Endothelial cell of umbilical vein (primary cell): ENCODE measurements at regions not wholly inside any gene's neighbourhood (a gene's known extent, or its start where the extent isn't known, plus 50 kb on each side); places are given as distances from the start of the nearest gene placed in this dataset.

ENCODE experiments used
- BruUV-seq: library from RNA; stranded (reverse); fragments of 400-500 nt; replicated peaks from 2 replicates; lab custom pipeline; 2021; lab: Mats Ljungman, UMichigan
- CTCF ChIA-PET: fragments of 300-600, 350-600 bp; sonication (Branson Sonifier 250); formaldehyde crosslinking; loops from one replicate; lab custom pipeline; 2021; ENCODE audit warnings: antibody characterized with exemption, inconsistent platforms; lab: Charles Lee
- POLR2A ChIA-PET: fragments of 300-600, 350-600 bp; sonication (Branson Sonifier 250); formaldehyde crosslinking; loops from one replicate; lab custom pipeline; 2021; ENCODE audit warnings: antibody characterized with exemption, inconsistent platforms; lab: Charles Lee
- DNase-seq: peaks from one replicate; pipeline ENCODE4 v3.0.0-alpha.2; 2011; ENCODE audit warnings: low read depth, low spot score
- FAIRE-seq: peaks from 2 replicates; lab custom pipeline; 2011; peaks lifted over from hg19 to GRCh38; lab: Jason Lieb, UNC
- H2AFZ ChIP-seq: 2 replicates; pipeline ENCODE4 v1.6.0; 2012; ENCODE audit warnings: low read depth, low read length, control low read depth, inconsistent platforms
- H3K27ac ChIP-seq: 2 replicates; pipeline ENCODE4 v1.5.1; 2011; ENCODE audit warnings: low read depth, mild to moderate bottlenecking, control low read depth, low read length, moderate library complexity; ENCODE audit not compliant: insufficient read depth
- H3K27me3 ChIP-seq, 2 experiments: 2 replicates each; pipeline versions ENCODE4 v1.6.0 to v1.6.1; 2011; ENCODE audit warnings: low read length in 2 of 2, mixed read lengths in 1 of 2; ENCODE audit not compliant: control insufficient read depth in 2 of 2, insufficient read depth in 2 of 2
- H3K36me3 ChIP-seq, 2 experiments: 2 replicates in 1 of 2; 3 replicates in 1 of 2; pipeline ENCODE4 v1.5.1; 2011; ENCODE audit warnings: low read length in 2 of 2, mild to moderate bottlenecking in 1 of 2, moderate library complexity in 1 of 2; ENCODE audit not compliant: control insufficient read depth in 2 of 2, insufficient read depth in 2 of 2; ENCODE audit errors: extremely low read depth in 1 of 2
- H3K4me1 ChIP-seq: 3 replicates; pipeline ENCODE4 v1.5.1; 2011; ENCODE audit warnings: mild to moderate bottlenecking, low read length; ENCODE audit not compliant: control insufficient read depth, insufficient read depth; ENCODE audit errors: extremely low read depth
- H3K4me2 ChIP-seq: 2 replicates; pipeline ENCODE4 v1.6.1; 2011; ENCODE audit warnings: low read length, control low read depth, mixed read lengths; ENCODE audit not compliant: insufficient read depth
- H3K4me3 ChIP-seq, 3 experiments: fragments of 200-600 bp in 1 of 3; sonication (generic), shearing (Covaris generic) in 1 of 3; replicated peaks in 1 of 3; 2 replicates each; pipeline ENCODE4 v1.5.1; 2011 to 2016; ENCODE audit warnings: control low read depth in 3 of 3, low read length in 3 of 3, mild to moderate bottlenecking in 2 of 3, inconsistent platforms in 1 of 3, low read depth in 1 of 3, moderate library complexity in 1 of 3; ENCODE audit not compliant: insufficient read depth in 1 of 3
- H3K79me2 ChIP-seq: 2 replicates; pipeline ENCODE4 v1.6.0; 2012; ENCODE audit warnings: low read length, inconsistent platforms; ENCODE audit not compliant: control insufficient read depth, insufficient read depth
- H3K9ac ChIP-seq: replicated peaks from 2 replicates; pipeline ENCODE3; 2011; ENCODE audit warnings: low read length, control low read depth; ENCODE audit not compliant: insufficient read depth; ENCODE audit errors: extremely low read depth
- H3K9me1 ChIP-seq: replicated peaks from 3 replicates; pipeline ENCODE4 v1.6.0; 2011; ENCODE audit warnings: mild to moderate bottlenecking, low read length; ENCODE audit not compliant: control insufficient read depth, insufficient read depth; ENCODE audit errors: extremely low read depth
- H3K9me3 ChIP-seq: replicated peaks from 2 replicates; pipeline ENCODE4 v1.5.1; 2012; ENCODE audit warnings: low read length, inconsistent platforms; ENCODE audit not compliant: control insufficient read depth, insufficient read depth
- H4K20me1 ChIP-seq: replicated peaks from 2 replicates; pipeline ENCODE3; 2011; ENCODE audit warnings: mild to moderate bottlenecking, low read length; ENCODE audit not compliant: control insufficient read depth, insufficient read depth; ENCODE audit errors: extremely low read depth
- EZH2 ChIP-seq: IDR thresholded peaks from 2 replicates; pipeline ENCODE4 v1.6.1; 2012; ENCODE audit warnings: borderline replicate concordance, low read depth, mild to moderate bottlenecking, moderate library complexity, low read length, inconsistent platforms; ENCODE audit not compliant: severe bottlenecking
- FOS ChIP-seq: IDR thresholded peaks from 2 replicates; pipeline ENCODE4 v1.6.1; 2011; ENCODE audit warnings: mild to moderate bottlenecking, low read length, moderate library complexity, borderline replicate concordance; ENCODE audit not compliant: insufficient read depth
- GATA2 ChIP-seq: IDR thresholded peaks from 2 replicates; pipeline ENCODE4 v1.7.0; 2011; ENCODE audit warnings: low read depth, mild to moderate bottlenecking, moderate library complexity, mixed read lengths, low read length; ENCODE audit not compliant: insufficient read length, insufficient read depth
- JUN ChIP-seq: IDR thresholded peaks from 2 replicates; pipeline ENCODE4 v1.6.1; 2011; ENCODE audit warnings: borderline replicate concordance, low read depth; ENCODE audit not compliant: insufficient read length, insufficient read depth
- MYC ChIP-seq: IDR thresholded peaks from one replicate; pipeline ENCODE4 v1.6.1; 2011; ENCODE audit warnings: mild to moderate bottlenecking, low read depth, low read length
- POLR2A ChIP-seq: IDR thresholded peaks from 2 replicates; pipeline ENCODE4 v1.6.1; 2012; ENCODE audit warnings: low read depth, mild to moderate bottlenecking, control low read depth, low read length
- POLR2AphosphoS5 ChIP-seq: IDR thresholded peaks from 2 replicates; pipeline ENCODE4 v1.6.1; 2012; ENCODE audit warnings: low read depth, mild to moderate bottlenecking, control low read depth, low read length, moderate library complexity; ENCODE audit not compliant: insufficient read depth
- dilution Hi-C: fragments of 300-500 bp; cut with MboI; formaldehyde crosslinking; loops from one replicate; pipeline ENCODE4 v1.15.0; 2019; ENCODE audit warnings: low sequenced_read_pairs; ENCODE audit not compliant: extremely low pct_ligation_motif_present
- intact Hi-C: fragments of 100-400 bp; cut with micrococcal nuclease; formaldehyde crosslinking; loops from one replicate; pipeline ENCODE4 v1.10.0; 2022
- TF ChIP-seq, protein P1 (sequence below): IDR thresholded peaks from 2 replicates; pipeline ENCODE4 v1.6.1; 2011; ENCODE audit not compliant: insufficient read depth, insufficient read length
- TF ChIP-seq, protein P2 (sequence below), 2 donors: IDR thresholded peaks; 1 replicate in 1 of 2; 2 replicates in 1 of 2; pipeline ENCODE4 v1.5.1; 2011; ENCODE audit warnings: low read length in 2 of 2, mild to moderate bottlenecking in 2 of 2, moderate library complexity in 2 of 2, control low read depth in 1 of 2, inconsistent platforms in 1 of 2, low read depth in 1 of 2; ENCODE audit not compliant: insufficient read depth in 1 of 2; ENCODE audit errors: extremely low read depth in 1 of 2

GRCh38 chr2:143939626-143940330 lies 580.1 kb downstream of the ZEB2 start:
- TF ChIP-seq, protein P1, sequence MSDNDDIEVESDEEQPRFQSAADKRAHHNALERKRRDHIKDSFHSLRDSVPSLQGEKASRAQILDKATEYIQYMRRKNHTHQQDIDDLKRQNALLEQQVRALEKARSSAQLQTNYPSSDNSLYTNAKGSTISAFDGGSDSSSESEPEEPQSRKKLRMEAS: no peak
- TF ChIP-seq FOS (no peak), POLR2A (no peak), JUN (no peak), EZH2 (no peak), POLR2AphosphoS5 (no peak), MYC (no peak), GATA2 (no peak)
- TF ChIP-seq, protein P2, sequence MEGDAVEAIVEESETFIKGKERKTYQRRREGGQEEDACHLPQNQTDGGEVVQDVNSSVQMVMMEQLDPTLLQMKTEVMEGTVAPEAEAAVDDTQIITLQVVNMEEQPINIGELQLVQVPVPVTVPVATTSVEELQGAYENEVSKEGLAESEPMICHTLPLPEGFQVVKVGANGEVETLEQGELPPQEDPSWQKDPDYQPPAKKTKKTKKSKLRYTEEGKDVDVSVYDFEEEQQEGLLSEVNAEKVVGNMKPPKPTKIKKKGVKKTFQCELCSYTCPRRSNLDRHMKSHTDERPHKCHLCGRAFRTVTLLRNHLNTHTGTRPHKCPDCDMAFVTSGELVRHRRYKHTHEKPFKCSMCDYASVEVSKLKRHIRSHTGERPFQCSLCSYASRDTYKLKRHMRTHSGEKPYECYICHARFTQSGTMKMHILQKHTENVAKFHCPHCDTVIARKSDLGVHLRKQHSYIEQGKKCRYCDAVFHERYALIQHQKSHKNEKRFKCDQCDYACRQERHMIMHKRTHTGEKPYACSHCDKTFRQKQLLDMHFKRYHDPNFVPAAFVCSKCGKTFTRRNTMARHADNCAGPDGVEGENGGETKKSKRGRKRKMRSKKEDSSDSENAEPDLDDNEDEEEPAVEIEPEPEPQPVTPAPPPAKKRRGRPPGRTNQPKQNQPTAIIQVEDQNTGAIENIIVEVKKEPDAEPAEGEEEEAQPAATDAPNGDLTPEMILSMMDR (IDR thresholded peaks at IDR 0.05; ENCODE audit: extremely low read depth in 1 of 2, insufficient read depth in 1 of 2, low read depth in 1 of 2, low read length in 2 of 2): no peak
- DNase-seq (peak; percentile 21), FAIRE-seq (no peak)
- Histone ChIP-seq H3K27ac (no peak overlapping the region), H3K4me3 (no peak overlapping the region), H3K79me2 (no peaks in the 10 kb centered on the region), H3K9me1 (no peaks in the 10 kb centered on the region), H3K9me3 (no peaks in the 10 kb centered on the region), H3K27me3 (no peaks in the 10 kb centered on the region), H3K36me3 (no peaks in the 10 kb centered on the region), H3K9ac (no peak overlapping the region), H3K4me1 (peaks cover 10% of the 10 kb centered on the region), H2AFZ (no peak overlapping the region), H3K4me2 (no peak overlapping the region), H4K20me1 (no peaks in the 10 kb centered on the region)
- ChIA-PET POLR2A (interaction anchor here (0.6 kb wide), 1 partner anchor 61 kb away, joined by 4 read pairs; no protein-coding TSS in a partner anchor), CTCF (interaction anchor here (0.8 to 1.0 kb wide), 2 partner anchors 8 to 1813 kb away, joined by 3 read pairs; no protein-coding TSS in a partner anchor)
- intact Hi-C loops (loop anchor here (10.0 kb wide), 1 partner anchor 575 kb away; no protein-coding TSS in a partner anchor), dilution Hi-C loops (no loop called here)
- no TSS peak for BruUV-seq
